CD4-positive, alpha-beta T cell (primary cell): ENCODE measurements at regions not wholly inside any gene's neighbourhood (a gene's known extent, or its start where the extent isn't known, plus 50 kb on each side); places are given as distances from the start of the nearest gene placed in this dataset.

Experiments used
- ATAC-seq: fragments of 200-7000 bp; cut with Tn5 transposase; one replicate; pipeline ENCODE4 v1.10.0; 2022; ENCODE audit warnings: mild to moderate bottlenecking; ENCODE audit not compliant: poor library complexity
- CTCF ChIA-PET: fragments of 350-600 bp; sonication (Branson Sonifier 250); formaldehyde crosslinking; loops from one replicate; lab custom pipeline; 2021; ENCODE audit warnings: antibody characterized with exemption, inconsistent platforms; lab: Charles Lee
- POLR2A ChIA-PET: fragments of 350-600 bp; sonication (Branson Sonifier 250); formaldehyde crosslinking; loops from one replicate; lab custom pipeline; 2021; ENCODE audit warnings: antibody characterized with exemption, inconsistent platforms; lab: Charles Lee
- DNase-seq, 14 experiments: peaks; one replicate each; pipeline ENCODE4 v3.0.0-alpha.2; 2013 to 2020; ENCODE audit warnings: mixed read lengths in 2 of 14
- H3K27ac ChIP-seq, 2 donors: one replicate each; pipeline versions ENCODE4 v1.5.1 to v1.7.0; 2013; ENCODE audit warnings: low read length in 2 of 2, low read depth in 1 of 2, mild to moderate bottlenecking in 1 of 2
- H3K27me3 ChIP-seq, 2 experiments: 1 replicate in 1 of 2; 2 replicates in 1 of 2; pipeline versions ENCODE4 v1.6.1 to v1.7.0; 2013; ENCODE audit warnings: low read length in 2 of 2, control low read depth in 1 of 2, mild to moderate bottlenecking in 1 of 2, moderate library complexity in 1 of 2; ENCODE audit not compliant: insufficient read depth in 2 of 2, control insufficient read depth in 1 of 2
- H3K36me3 ChIP-seq: one replicate; pipeline ENCODE4 v1.6.1; 2013; ENCODE audit warnings: low read length, control low read depth; ENCODE audit not compliant: insufficient read depth
- H3K4me1 ChIP-seq: one replicate; pipeline ENCODE4 v1.6.1; 2013; ENCODE audit warnings: low read length, control low read depth; ENCODE audit not compliant: insufficient read depth
- H3K4me3 ChIP-seq: one replicate; pipeline ENCODE4 v1.5.1; 2013; ENCODE audit warnings: mild to moderate bottlenecking, low read length, moderate library complexity
- H3K9me3 ChIP-seq, 2 experiments: 1 replicate in 1 of 2; 2 replicates in 1 of 2; pipeline versions ENCODE4 v1.6.1 to v1.7.0; 2013; ENCODE audit warnings: low read length in 2 of 2, mild to moderate bottlenecking in 2 of 2, control low read depth in 1 of 2, moderate library complexity in 1 of 2; ENCODE audit not compliant: control insufficient read depth in 1 of 2, insufficient read depth in 1 of 2
- H3K27ac Mint-ChIP-seq: one replicate; pipeline ENCODE4 v1.8.0; 2020; ENCODE audit warnings: mixed read lengths
- H3K27me3 Mint-ChIP-seq: one replicate; pipeline ENCODE4 v1.8.0; 2021; ENCODE audit warnings: mixed read lengths
- H3K36me3 Mint-ChIP-seq: one replicate; pipeline ENCODE4 v1.8.0; 2021; ENCODE audit warnings: low read depth, mixed read lengths
- H3K4me1 Mint-ChIP-seq: one replicate; pipeline ENCODE4 v1.8.0; 2021; ENCODE audit warnings: low read depth, mixed read lengths
- H3K4me3 Mint-ChIP-seq: one replicate; pipeline ENCODE4 v1.8.0; 2020; ENCODE audit warnings: mild to moderate bottlenecking, mixed read lengths
- H3K9me3 Mint-ChIP-seq: one replicate; pipeline ENCODE4 v1.8.0; 2020; ENCODE audit warnings: mixed read lengths
- intact Hi-C, 2 experiments: fragments of 100-400 bp; cut with DNase I in 1 of 2; cut with micrococcal nuclease in 1 of 2; formaldehyde crosslinking; loops; one replicate each; pipeline versions ENCODE4 v1.15.1 to v1.9.0; 2023 to 2025; cut with DNase I, micrococcal nuclease
- TF ChIP-seq, protein P1 (sequence below): fragments of 200-600 bp; IDR thresholded peaks from one replicate; pipeline ENCODE4 v1.8.0; 2022; ENCODE audit warnings: antibody characterized with exemption, mild to moderate bottlenecking

- DNase-seq (no peak), ATAC-seq (no peak)
- Histone ChIP-seq H3K27me3 (no peaks in the 10 kb centered on the region), H3K27ac (no peak overlapping the region), H3K4me3 (no peak overlapping the region), H3K36me3 (no peaks in the 10 kb centered on the region), H3K9me3 (no peaks in the 10 kb centered on the region), H3K4me1 (no peaks in the 10 kb centered on the region)
- intact Hi-C loops: no loop called here
- POLR2A ChIA-PET: no interaction called here
- Mint-ChIP-seq H3K36me3 (no peaks in the 10 kb centered on the region), H3K9me3 (peaks cover 2% of the 10 kb centered on the region), H3K27me3 (no peaks in the 10 kb centered on the region), H3K27ac (no peak overlapping the region), H3K4me3 (no peak overlapping the region), H3K4me1 (no peaks in the 10 kb centered on the region)
- CTCF ChIA-PET: no interaction called here
- TF ChIP-seq, protein P1, sequence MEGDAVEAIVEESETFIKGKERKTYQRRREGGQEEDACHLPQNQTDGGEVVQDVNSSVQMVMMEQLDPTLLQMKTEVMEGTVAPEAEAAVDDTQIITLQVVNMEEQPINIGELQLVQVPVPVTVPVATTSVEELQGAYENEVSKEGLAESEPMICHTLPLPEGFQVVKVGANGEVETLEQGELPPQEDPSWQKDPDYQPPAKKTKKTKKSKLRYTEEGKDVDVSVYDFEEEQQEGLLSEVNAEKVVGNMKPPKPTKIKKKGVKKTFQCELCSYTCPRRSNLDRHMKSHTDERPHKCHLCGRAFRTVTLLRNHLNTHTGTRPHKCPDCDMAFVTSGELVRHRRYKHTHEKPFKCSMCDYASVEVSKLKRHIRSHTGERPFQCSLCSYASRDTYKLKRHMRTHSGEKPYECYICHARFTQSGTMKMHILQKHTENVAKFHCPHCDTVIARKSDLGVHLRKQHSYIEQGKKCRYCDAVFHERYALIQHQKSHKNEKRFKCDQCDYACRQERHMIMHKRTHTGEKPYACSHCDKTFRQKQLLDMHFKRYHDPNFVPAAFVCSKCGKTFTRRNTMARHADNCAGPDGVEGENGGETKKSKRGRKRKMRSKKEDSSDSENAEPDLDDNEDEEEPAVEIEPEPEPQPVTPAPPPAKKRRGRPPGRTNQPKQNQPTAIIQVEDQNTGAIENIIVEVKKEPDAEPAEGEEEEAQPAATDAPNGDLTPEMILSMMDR: no peak
Observed at GRCh38 chr4:111031001-111031579, 408.2 kb upstream of the PITX2 start.

- Histone ChIP-seq H3K4me1 (no peaks in the 10 kb centered on the region), H3K36me3 (no peaks in the 10 kb centered on the region), H3K9me3 (no peaks in the 10 kb centered on the region), H3K4me3 (no peak overlapping the region), H3K27ac (no peak overlapping the region), H3K27me3 (no peaks in the 10 kb centered on the region)
- POLR2A ChIA-PET: no interaction called here
- Mint-ChIP-seq H3K4me3 (no peak overlapping the region), H3K4me1 (no peaks in the 10 kb centered on the region), H3K27me3 (no peaks in the 10 kb centered on the region), H3K27ac (no peak overlapping the region), H3K9me3 (peaks cover 2% of the 10 kb centered on the region), H3K36me3 (no peaks in the 10 kb centered on the region)
- ATAC-seq: no peak
- intact Hi-C loops: no loop called here
- CTCF ChIA-PET: no interaction called here
- TF ChIP-seq, protein P1: no peak
- DNase-seq: no peak
Observed at GRCh38 chr4:111031596-111031995, 408.7 kb upstream of the PITX2 start.

- H3K4me3 Mint-ChIP-seq: no peak overlapping the region
- H3K27me3 ChIP-seq: no peaks in the 10 kb centered on the region
- H3K27me3 Mint-ChIP-seq: no peaks in the 10 kb centered on the region
- POLR2A ChIA-PET: no interaction called here
- DNase-seq: no peak
- H3K9me3 ChIP-seq: no peaks in the 10 kb centered on the region
- ATAC-seq: no peak
- CTCF ChIA-PET: no interaction called here
- H3K36me3 ChIP-seq: no peaks in the 10 kb centered on the region
- no peaks in the 10 kb centered on the region for H3K4me1 Mint-ChIP-seq
- no peak overlapping the region for H3K27ac ChIP-seq
- no peaks in the 10 kb centered on the region for H3K4me1 ChIP-seq
- TF ChIP-seq, protein P1: no peak
- peaks cover 2% of the 10 kb centered on the region for H3K9me3 Mint-ChIP-seq
- intact Hi-C loops: no loop called here
- no peak overlapping the region for H3K27ac Mint-ChIP-seq
- H3K36me3 Mint-ChIP-seq: no peaks in the 10 kb centered on the region
- H3K4me3 ChIP-seq: no peak overlapping the region
Observed at GRCh38 chr4:111037591-111038360, 414.9 kb upstream of the PITX2 start.
